GM19025 (cell line): ENCODE measurements at regions not wholly inside any gene's neighbourhood (a gene's known extent, or its start where the extent isn't known, plus 50 kb on each side); places are given as distances from the start of the nearest gene placed in this dataset.
"Not testable (repeated sequence)": the region's sequence is repeated elsewhere in the genome, so short reads cannot be mapped to it uniquely, and the experiment has no call there.

Experiments
- ATAC-seq: cut with Tn5 transposase; IDR thresholded peaks from one replicate; pipeline ENCODE4 v1.9.1; 2021; ENCODE audit warnings: mild to moderate bottlenecking, low read depth, moderate library complexity; ENCODE audit not compliant: unreplicated experiment

GRCh38 chr6:11961923-11962322, 50.2 kb upstream of the HIVEP1 start:
- ATAC-seq, result no peak

- no peak for ATAC-seq
These were observed 51.0 kb upstream of the HIVEP1 start for GRCh38 chr6:11960909-11961779.

GRCh38 chr6:11956781-11957180, 55.3 kb upstream of the HIVEP1 start:
- ATAC-seq, result no peak

GRCh38 chr6:11953641-11954040, 58.5 kb upstream of the HIVEP1 start:
- no peak for ATAC-seq

GRCh38 chr6:11952316-11952715, 59.8 kb upstream of the HIVEP1 start:
- no peak for ATAC-seq

- no peak for ATAC-seq
These were observed 60.2 kb upstream of the HIVEP1 start for GRCh38 chr6:11951868-11952267.

- ATAC-seq, result no peak
These were observed 62.0 kb upstream of the HIVEP1 start for GRCh38 chr6:11950109-11950508.

- no peak for ATAC-seq
These were observed 64.5 kb upstream of the HIVEP1 start for GRCh38 chr6:11947575-11947974.

- no peak for ATAC-seq
These were observed 65.0 kb upstream of the HIVEP1 start for GRCh38 chr6:11947063-11947462.

- no peak for ATAC-seq
These were observed 68.0 kb upstream of the HIVEP1 start for GRCh38 chr6:11944111-11944510.

GRCh38 chr6:11943060-11943459, 69.1 kb upstream of the HIVEP1 start:
- no peak for ATAC-seq

- no peak for ATAC-seq
These were observed 69.8 kb upstream of the HIVEP1 start for GRCh38 chr6:11942185-11942864.

GRCh38 chr6:11940532-11941166, 71.5 kb upstream of the HIVEP1 start:
- ATAC-seq, result not testable (repeated sequence)

GRCh38 chr6:11938285-11938890, 73.7 kb upstream of the HIVEP1 start:
- no peak for ATAC-seq

GRCh38 chr6:11934638-11935037, 77.5 kb upstream of the HIVEP1 start:
- ATAC-seq, result no peak

- not testable (repeated sequence) for ATAC-seq
These were observed 79.2 kb upstream of the HIVEP1 start for GRCh38 chr6:11932892-11933291.

GRCh38 chr6:11931296-11932035, 80.6 kb upstream of the HIVEP1 start:
- no peak for ATAC-seq

GRCh38 chr6:11930834-11931233, 81.3 kb upstream of the HIVEP1 start:
- ATAC-seq, result not testable (repeated sequence)

GRCh38 chr6:11930240-11930639, 81.9 kb upstream of the HIVEP1 start:
- ATAC-seq, result no peak

GRCh38 chr6:11929241-11929835, 82.8 kb upstream of the HIVEP1 start:
- ATAC-seq, result no peak
